Activated T-cell treated with anti-CD3 and anti-CD28 coated beads for 48 hours (primary cell): ENCODE measurements at regions not wholly inside any gene's neighbourhood (a gene's known extent, or its start where the extent isn't known, plus 50 kb on each side); places are given as distances from the start of the nearest gene placed in this dataset.
A peak's percentile ranks its signal among the peaks of the same experiment; 100 is the strongest.
"Not testable (repeated sequence)": the region's sequence is repeated elsewhere in the genome, so short reads cannot be mapped to it uniquely, and the experiment has no call there.

ENCODE experiments used
- DNase-seq: peaks from one replicate; pipeline ENCODE4 v3.0.0-alpha.2; 2020; ENCODE audit warnings: low read depth

DNA sequence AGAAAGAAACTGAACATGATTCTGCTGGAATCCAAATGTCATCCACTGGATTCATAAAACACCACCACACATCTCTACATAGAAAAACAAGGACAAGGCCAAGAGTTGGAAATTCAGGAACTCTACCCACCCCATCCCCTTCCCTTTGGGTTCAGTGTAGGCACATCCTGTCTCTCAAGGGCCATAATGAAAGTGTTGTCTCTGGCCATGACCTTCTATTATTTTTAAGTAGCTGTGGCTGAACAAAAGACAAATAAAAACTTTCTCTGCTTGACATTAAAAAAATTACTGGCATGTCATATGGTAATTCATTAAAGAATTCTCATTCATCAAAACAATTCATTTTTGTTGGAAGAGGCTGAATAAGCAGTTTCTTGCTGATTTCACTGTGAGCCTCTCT, 54.9 kb upstream of the ZBTB18 start:
- no peak for DNase-seq

DNA sequence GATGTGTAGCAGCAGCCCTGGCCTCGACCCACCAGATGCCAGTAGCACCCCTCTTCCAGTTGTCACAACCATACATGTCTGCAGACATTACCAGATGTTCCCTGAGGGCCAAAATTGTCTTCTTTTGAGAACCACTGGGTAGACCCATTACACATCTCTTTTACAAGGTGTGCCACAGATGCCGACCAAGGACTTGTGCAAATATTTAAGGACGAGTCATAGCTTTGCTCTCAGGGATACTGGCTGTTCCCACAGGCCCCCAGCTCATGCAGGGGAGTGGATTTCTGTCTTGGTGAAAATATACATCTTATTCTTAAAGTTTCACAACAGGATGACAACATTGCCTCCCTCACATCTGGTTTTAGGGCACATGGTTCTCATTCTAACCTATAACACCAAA, 59.4 kb upstream of the ZBTB18 start:
- no peak for DNase-seq

DNA sequence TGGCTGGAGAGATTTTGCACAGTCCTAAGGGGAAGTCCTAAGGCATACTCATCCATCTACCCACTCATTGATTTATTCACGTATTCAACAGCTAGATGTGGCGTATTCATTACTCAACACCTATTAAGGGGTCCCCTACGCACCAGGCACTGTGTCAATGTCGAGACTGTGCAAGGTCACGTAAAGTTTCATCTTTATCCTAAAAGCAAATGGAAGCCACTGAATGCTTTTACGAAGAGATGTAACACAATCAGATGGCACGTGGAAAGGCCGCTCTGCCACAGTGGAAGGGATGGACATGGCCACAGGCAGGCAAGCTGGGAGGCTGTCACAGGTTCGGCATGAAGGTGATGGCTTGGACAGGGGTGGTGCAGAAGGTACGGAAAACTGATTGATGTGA, 66.3 kb upstream of the ZBTB18 start:
- DNase-seq, result no peak

DNA sequence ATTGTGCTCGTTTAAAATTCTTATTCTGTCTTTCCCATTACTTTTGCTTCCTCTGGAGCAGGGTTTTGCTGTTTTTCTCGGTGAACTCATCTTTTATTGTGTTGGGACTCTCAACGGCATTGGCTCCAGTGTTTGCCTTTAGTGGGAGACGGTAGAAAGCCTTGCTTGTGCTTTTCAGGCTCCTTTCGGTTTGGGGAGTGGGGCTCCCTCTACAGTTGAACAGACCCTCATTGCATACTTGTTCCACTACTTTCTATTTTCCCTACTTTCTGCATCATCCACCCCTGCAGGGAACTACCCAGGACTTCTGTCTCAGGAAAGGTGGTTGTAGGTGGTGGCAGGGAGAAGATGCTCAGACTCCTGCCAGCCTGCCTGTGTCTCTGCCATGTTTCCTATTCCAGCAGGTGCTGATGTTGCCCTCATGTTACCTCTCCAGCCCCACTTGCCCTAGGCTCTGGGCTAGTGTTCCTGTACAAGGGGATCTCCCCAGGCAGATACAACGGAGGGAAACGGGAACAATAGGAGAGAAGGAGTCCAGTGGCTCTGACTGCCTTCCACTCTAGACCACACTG, 68.5 kb upstream of the ZBTB18 start:
- DNase-seq, result no peak

DNA sequence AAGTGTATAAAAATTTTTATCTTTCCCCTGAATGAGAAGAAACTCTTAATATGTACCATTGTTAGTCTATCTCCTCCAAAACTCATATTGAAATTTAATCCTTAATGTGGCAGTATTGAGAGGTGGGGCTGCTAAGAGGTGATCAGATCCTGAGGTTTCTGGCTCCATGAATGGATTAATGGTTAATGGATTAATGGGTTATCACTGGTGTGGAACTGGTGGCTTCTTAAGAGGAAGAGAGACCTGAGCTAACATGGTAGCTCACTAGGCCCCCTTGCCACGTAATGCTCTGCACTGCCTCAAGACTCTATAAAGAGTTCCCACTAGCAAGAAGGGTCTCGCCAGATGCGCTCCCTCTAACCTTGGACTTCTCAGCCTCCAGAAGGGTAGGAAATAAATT, 70.6 kb upstream of the ZBTB18 start:
- DNase-seq, result no peak

DNA sequence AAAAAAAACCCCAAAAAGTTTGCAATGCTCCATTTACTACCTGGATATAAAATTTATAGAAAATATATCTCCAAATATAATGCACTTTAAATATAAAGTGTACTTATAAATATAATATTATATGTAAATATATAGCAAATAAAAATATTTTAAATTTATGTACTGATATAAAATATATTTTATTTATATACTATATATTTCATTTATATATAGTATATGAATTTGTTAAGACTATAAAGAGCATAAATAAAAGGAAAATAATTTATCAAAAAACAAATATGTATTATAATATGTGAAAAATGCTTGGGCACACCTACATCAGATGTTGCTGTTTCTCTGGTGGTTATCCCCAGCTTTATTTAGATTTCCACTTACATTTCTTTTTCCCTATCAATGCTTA, 71.0 kb upstream of the ZBTB18 start:
- DNase-seq, result no peak

DNA sequence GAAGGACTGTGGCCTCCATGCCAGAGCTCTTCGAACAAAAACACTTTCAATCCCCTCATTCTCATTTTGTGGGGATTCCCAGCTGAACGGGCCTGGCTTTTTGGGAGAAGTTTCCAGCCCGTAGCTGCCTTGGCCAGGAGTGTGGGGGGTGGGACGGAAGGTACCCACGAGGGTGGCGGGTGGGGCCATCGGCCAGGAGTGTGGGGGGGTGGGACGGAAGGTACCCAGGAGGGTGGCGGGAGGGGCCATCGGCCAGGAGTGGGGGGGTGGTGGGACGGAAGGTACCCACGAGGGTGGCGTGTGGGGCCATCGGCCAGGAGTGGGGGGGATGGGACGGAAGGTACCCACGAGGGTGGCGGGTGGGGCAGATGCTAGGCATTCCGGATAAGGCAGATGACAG, 71.7 kb upstream of the ZBTB18 start:
- DNase-seq, result no peak

DNA sequence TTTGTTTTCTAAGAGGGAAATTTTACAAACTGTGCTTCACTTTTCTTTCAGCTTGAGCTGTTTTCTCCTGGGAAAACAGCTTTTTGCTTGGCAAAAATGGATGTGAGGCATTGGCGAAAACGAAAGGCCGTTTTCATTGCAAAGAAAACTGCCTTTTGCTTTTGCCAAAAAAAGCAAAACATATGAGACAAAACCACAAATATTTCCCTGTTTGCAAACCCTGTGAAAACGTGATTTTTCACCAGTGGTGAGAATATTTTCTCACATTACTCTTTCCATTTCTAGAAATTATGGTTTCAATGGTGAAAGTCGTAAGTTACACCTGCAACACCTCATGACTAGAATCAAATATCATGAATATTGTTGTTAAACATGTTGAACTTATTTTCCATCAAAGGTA, 74.0 kb upstream of the ZBTB18 start:
- DNase-seq, result no peak

DNA sequence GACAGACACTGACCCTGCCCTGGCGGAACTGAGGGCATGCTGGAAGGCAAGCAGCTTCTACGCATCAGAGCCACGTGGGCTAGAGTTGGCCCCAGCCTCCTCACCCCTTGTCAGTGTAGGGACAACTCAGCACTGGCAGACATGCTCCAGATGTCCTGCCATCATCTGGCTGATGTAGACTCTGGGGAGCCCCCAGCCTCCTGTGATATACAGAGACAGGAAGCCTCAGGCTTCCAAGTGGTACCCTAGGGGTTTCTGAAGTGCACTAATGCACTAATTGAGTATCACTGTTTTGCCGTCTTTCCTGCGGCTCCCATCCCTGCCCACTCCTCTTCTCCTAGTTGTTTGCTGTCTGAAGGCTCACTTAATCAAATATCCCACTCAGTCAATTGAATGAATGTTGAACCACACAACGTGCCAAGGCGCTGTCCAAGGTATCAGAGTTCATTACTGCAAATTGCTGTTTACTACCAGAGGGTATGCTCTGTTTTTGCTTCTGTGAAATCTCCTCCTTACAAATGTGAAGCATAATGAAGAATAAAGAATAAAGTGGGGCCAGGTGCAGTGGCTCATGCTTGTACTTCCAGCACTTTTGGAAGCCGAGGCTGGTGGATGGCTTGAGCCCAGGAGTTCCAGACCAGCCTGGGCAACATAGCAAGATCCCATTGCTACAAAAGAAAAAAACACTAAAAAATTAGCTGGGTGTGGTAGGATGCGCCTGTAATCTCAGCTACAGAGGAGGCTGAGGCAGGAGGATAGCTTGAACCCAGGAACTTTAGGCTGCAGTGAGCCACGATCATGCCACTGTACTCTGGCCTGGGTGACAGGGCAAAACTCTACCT, 76.4 kb upstream of the ZBTB18 start:
- DNase-seq, result no peak

DNA sequence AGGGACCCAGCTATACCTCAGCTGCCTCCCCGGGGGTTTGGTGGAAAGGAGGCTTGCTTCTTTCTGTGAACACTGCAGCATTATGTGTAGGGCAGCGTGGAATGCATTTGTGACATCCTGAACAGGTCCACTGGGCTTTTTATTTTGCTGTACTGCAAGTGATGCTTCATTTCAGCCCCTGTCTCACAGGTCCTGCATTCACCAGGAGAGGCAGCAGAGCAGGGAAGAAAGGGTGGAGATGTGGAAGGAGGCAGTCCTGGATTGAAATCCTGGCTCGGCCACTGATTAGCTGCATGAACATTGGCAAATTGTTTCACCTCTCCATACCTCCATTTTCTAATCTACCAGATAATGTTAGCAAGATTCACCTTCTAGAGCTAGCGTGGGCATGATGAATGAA, 77.9 kb upstream of the ZBTB18 start:
- no peak for DNase-seq

DNA sequence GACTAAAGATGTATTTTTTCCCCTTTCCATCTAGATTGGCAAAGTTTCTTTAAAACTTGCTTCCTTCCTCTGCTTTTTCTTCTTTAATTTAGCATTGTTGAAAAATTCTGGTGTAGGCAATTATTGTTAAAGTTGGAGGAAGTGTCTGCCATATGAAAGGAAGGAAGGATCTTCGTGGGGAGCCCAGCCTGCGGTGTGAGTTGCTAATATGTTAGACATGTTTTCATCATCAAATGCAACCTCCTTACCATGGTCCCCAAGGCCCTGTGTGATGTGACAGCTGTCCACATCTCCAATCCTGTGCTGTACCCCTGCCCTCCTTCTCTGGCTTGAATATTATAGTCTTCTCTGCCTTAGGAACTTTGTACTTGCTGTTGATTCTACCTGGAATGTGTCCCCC, 81.0 kb upstream of the ZBTB18 start:
- DNase-seq, result no peak

DNA sequence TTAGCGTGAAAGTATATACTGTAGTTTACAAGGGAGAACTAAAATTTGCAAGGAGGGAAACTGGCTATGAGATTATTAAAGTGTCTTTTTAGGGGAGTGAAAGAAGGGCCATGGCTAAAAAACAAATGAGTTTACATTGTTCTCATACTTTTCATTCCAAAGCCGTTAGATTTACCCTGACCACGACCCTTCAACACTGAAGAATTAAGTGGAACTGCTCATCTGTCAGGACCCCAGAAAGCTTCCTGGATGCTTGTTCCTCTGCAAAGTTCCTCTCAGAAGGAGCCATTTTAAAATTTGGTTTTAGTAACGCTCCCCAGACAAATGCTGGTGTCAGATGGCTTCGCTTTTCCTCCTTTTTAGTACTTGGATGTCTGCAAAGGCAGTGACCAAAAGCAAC, 82.7 kb upstream of the ZBTB18 start:
- no peak for DNase-seq

DNA sequence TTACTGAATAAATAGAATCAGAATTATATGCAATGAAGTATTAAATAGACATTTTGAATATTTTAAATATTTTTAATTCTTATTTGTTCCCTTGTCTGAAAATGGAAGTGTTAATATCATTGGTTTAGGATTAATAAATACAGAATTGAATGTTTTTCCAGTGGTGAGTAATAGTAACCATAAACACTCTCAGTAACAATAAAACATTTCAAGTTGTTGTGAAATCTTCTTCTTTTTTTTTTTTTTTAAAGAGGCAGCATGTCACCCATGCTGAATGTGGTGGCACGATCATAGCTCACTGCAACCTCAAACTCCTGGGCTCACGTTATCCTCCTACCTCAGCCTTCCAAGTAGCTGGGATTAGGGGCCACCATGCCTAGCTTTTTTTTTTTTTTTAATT, 86.2 kb upstream of the ZBTB18 start:
- DNase-seq, result no peak

DNA sequence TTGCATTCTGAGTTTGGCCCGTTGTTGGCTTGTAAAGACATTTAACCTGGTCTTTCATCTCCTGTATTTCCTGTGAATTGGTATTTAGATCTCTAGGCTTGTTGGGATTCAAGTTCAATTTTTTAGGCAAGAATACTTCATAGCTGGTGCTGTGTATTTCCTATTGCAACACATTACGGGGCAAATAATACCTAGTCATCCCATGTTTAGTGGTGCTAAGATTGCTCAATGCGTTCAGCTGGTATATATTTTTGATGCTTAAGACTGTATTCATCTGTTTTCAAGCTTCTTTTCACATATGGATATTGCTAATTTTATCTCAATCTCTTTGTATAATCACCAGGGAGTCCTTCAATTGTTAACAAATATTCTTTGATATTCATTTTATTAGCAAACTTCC, 87.5 kb upstream of the ZBTB18 start:
- no peak for DNase-seq

DNA sequence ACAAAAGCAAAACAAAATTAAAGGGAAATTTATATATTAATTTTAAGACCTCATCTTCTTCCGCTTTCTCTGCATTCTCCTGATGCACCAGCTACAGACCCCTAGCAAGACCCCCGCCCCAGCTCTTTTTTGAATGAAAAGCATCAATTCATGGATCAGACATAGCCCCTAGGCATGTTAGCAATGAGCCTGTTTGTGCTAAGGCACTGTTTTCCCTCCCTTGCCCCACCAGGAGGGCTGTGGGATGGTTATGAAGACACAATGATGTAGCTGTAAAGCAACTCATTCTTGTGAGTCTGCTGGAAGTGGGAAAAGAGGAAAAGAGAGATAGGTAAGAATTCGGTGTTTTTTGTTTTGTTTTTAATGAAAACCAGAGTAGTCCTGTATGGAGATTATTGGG, 88.5 kb upstream of the ZBTB18 start:
- no peak for DNase-seq

DNA sequence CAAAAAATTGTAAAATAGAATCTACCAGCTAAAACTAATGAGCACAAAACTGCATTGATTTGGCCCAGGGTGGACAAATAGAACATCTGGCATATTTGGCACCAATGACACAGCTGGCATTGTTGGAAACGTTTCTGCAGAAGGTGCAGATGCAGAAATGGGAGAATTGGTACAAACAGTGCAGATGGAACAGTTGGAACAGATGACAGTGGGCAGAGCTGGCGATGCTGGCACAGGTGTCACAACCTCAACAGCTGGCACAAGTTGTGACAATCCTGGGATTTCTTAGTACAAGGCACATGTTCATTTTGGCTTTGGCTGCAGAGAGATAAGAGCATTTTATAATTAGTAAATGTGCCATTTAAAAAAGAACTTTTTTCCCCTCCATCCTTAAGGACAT, 91.1 kb upstream of the ZBTB18 start:
- DNase-seq, result no peak

DNA sequence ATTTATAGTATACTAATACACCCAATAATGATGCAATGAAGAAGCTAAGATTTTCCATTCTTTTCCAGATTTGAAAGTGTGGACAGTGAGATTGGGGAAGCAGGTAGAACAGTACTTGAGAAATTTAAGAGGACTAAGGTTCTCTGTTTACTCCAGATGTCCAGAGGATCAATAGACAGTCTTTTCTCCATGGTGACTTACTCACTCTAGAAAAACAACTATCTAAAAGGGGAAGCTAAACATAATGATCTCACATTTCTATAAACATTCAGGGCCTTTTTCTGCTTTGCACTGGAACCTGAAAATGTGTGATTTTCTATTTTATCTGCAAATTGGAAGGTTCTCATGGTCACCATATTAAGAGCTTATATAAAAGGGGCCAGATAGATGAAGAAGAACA, 93.9 kb upstream of the ZBTB18 start:
- DNase-seq, result no peak

DNA sequence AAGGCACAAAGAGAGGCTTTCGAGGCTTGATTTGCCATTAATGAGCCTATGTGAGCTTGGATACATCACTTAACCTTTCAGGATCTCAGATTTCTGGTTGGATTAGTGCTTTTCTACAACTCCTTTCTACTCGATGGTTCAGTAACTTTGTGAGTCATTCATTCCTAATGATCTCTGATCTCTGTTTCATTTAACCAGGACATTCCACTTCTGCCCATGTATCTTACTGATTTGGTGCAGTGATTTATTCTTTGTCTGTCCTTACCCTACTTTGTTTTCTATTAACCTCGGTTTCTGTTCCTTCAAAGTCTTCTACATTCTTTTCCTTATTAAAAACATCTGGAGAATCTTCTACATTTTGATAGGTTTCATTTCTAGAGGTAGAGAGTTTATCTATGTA, 94.6 kb upstream of the ZBTB18 start:
- DNase-seq, result no peak

DNA sequence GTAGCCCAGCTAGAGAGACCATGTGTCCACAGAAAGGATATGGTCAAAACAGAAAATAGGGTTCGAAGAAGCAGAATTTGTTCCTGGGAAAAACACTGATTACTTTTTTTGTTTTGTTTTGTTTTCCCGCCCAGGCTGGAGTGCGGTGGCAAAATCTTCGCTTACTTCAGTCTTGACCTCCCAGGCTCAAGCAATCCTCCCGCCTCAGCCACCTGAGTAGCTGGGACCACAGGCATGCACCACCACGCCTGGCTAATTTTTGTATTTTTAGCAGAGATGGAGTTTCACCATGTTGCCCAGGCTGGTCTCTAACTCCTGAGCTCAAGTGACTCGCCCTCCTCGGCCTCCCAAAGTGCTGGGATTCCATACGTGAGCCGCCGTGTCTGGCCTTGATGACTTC, 99.9 kb upstream of the ZBTB18 start:
- not testable (repeated sequence) for DNase-seq

DNA sequence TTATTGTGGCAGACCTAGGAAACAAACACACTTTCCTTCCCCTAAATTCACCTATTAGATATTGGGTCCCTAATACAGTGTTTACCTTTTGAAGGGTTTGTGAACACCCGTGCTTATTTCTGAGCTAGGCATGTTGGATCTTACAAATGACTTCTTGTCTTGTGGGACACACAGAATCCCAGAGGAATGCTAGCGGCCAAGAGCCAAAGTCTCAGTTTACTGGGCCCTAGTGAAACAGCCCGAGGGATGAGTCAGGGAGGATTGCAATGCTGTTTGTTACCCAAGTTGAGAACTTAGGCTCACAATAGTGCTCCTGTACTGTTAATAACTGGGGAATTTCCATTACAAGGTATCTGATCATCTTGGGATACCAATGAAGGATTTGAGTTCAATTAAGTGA, 100.1 kb upstream of the AKT3 start:
- no peak for DNase-seq

DNA sequence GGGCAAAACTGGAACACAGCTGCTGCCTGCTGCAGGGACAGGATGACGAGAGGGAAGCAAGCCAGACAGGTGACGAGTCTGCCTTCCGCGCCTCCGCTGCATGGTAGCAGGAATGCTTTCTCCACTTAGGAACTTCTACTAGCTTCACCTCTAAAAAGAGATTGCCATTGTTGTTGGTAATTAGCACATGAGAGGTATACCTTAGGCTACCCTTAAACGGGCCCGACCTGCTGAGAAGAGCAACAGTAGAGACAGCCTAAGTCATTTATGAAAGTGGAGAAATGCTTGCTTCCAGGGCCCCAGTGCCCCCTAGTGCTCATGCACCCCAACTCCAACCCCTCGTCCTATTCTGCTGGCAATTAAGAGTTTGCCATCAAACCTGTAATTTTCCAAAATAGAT, 96.9 kb upstream of the AKT3 start:
- peak; percentile 17 for DNase-seq

DNA sequence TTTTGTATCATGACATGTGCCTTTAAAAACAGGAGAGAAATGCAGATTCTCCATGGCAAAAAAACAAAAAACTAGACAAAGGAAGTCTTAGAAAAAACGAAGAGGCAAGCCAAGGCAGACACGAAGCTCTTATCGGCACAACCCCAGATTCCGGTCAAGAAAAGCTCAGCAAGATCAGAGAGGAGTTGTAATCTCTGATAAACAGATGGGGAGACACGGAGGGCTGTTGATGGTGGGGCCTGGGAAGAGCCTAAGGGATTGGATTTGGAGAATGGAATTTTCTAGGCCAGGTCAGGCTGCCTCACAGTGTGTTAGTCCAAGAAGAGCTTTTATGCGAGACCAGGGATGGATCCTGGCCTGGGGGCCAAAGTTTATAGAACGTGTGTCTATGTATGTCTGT, 96.2 kb upstream of the AKT3 start:
- DNase-seq, result no peak

DNA sequence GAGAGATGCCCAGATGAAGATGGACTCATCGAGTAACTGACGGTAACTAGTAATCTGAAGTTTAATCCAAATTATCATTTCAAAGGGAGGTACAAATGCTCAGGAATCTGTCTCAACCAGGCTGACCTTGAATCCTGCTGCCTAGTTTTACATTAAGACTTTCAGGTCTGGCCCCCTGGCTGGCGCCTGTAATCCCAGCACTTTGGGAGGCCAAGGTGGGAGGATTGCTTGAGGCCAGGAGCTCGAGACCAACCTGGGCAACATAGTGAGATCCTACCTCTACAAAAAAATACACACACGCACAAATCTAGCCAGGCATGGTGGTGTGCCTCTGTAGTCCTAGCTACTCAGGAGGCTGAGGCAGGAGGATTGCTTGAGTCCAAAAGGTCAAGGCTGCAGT, 95.7 kb upstream of the AKT3 start:
- no peak for DNase-seq
